HL-60 (cell line): ENCODE measurements at regions not wholly inside any gene's neighbourhood (a gene's known extent, or its start where the extent isn't known, plus 50 kb on each side); places are given as distances from the start of the nearest gene placed in this dataset.

ENCODE experiments used
- DNase-seq, 2 experiments: peaks; one replicate each; pipeline ENCODE4 v3.0.0-alpha.2; 2010 to 2020; ENCODE audit warnings: low read depth in 1 of 2, low spot score in 1 of 2
- H3K27ac ChIP-seq: fragments of 250-450 bp; sonication (Bioruptor Pico); replicated peaks from 2 replicates; pipeline ENCODE4 v1.5.1; 2020; ENCODE audit warnings: mild to moderate bottlenecking, moderate library complexity
- H3K27me3 ChIP-seq: fragments of 250-450 bp; sonication (Bioruptor Pico); 2 replicates; pipeline ENCODE4 v1.5.1; 2021; ENCODE audit warnings: mild to moderate bottlenecking, moderate library complexity; ENCODE audit not compliant: insufficient read depth, poor library complexity, severe bottlenecking
- H3K4me3 ChIP-seq: replicated peaks from 2 replicates; pipeline ENCODE4 v1.5.1; 2011; ENCODE audit warnings: mild to moderate bottlenecking, control low read depth, low read length; ENCODE audit not compliant: insufficient read depth
- CTCF ChIP-seq: IDR thresholded peaks from one replicate; pipeline ENCODE4 v1.5.1; 2011; ENCODE audit warnings: low read length, control low read depth, inconsistent platforms; ENCODE audit not compliant: insufficient read depth
- GABPA ChIP-seq: IDR thresholded peaks from 2 replicates; pipeline ENCODE4 v1.6.1; 2012; ENCODE audit warnings: low read depth
- POLR2AphosphoS5 ChIP-seq: IDR thresholded peaks from 2 replicates; pipeline ENCODE4 v1.6.1; 2012; ENCODE audit warnings: low read depth
- REST ChIP-seq: IDR thresholded peaks from 2 replicates; pipeline ENCODE4 v1.6.1; 2012; ENCODE audit warnings: low read depth; ENCODE audit not compliant: insufficient replicate concordance
- SPI1 ChIP-seq: IDR thresholded peaks from 2 replicates; pipeline ENCODE4 v1.6.1; 2012; ENCODE audit warnings: low read depth, mild to moderate bottlenecking, borderline replicate concordance

- no peaks in the 10 kb centered on the region for H3K27me3 ChIP-seq
- no peak for TF ChIP-seq CTCF
- no peak for TF ChIP-seq POLR2AphosphoS5
- TF ChIP-seq GABPA = no peak
- no peak for TF ChIP-seq REST
- no peak for TF ChIP-seq SPI1
- no peak for DNase-seq
- no peak overlapping the region for H3K27ac ChIP-seq
- H3K4me3 ChIP-seq = no peak overlapping the region
These were observed 350.9 kb downstream of the SPRY2 start for GRCh38 chr13:79990048-79990447.

GRCh38 chr13:79989217-79989661 lies 351.7 kb downstream of the SPRY2 start:
- Histone ChIP-seq H3K27me3 (no peaks in the 10 kb centered on the region), H3K27ac (no peak overlapping the region), H3K4me3 (no peak overlapping the region)
- no peak for DNase-seq
- no peak for TF ChIP-seq GABPA
- TF ChIP-seq SPI1 = no peak
- no peak for TF ChIP-seq CTCF
- no peak for TF ChIP-seq POLR2AphosphoS5
- no peak for TF ChIP-seq REST

GRCh38 chr13:79988573-79988972 lies 352.4 kb downstream of the SPRY2 start:
- no peak for TF ChIP-seq REST
- no peak for TF ChIP-seq SPI1
- TF ChIP-seq GABPA = no peak
- Histone ChIP-seq H3K27ac (no peak overlapping the region), H3K4me3 (no peak overlapping the region), H3K27me3 (no peaks in the 10 kb centered on the region)
- DNase-seq = no peak

GRCh38 chr13:79987761-79988160 lies 353.2 kb downstream of the SPRY2 start:
- no peak for DNase-seq
- Histone ChIP-seq H3K27ac (no peak overlapping the region), H3K27me3 (no peaks in the 10 kb centered on the region), H3K4me3 (no peak overlapping the region)
- TF ChIP-seq GABPA = no peak
- TF ChIP-seq SPI1 = no peak
- no peak for TF ChIP-seq CTCF
